HK-2 (cell line): ENCODE measurements at regions not wholly inside any gene's neighbourhood (a gene's known extent, or its start where the extent isn't known, plus 50 kb on each side); places are given as distances from the start of the nearest gene placed in this dataset.

Experiments
- DNase-seq: peaks from one replicate; pipeline ENCODE4 v3.0.0-alpha.2; 2018; ENCODE audit not compliant: unreplicated experiment

DNA sequence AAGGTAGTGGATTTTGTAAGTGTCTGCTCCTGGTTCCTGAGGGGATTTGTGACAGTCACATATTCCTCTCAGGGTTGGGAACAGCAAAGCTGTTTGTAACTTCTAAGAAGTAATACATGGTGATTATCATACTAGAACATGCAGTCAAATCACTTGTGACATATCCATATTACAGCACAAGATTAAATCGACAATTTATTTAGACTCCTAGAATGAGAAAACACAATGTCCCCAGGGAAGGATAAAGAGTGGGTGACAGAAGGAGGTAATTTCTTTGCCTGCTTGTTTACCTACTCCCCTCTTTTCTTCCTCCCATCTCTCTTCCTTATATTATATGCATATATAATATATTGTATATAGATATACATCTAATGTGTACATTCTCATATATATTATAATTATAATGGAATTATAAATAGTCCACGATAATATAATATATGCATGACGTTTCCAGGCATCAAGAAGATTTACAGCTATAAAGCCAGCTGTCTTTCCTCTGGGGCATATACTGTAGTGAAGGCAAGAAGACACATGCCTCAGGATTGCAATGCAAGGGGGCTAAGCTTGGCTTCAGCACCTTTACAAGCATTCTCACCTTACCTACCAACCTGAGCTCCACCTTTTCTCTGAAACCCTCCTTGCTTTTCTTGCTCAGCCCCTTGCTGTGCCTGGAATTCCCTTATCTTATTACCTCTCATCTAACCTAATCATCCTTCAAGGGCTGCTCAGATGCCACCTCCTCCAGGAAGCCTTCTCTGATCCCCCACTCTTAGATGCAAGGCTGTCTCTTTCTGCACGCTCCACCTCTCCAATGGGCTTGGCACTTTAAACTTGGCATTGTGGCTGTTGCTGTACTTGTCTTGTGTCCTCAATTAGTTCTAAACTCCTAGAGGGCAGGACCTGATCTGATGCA, 73.1 kb upstream of the PIAS1 start:
- no peak for DNase-seq

DNA sequence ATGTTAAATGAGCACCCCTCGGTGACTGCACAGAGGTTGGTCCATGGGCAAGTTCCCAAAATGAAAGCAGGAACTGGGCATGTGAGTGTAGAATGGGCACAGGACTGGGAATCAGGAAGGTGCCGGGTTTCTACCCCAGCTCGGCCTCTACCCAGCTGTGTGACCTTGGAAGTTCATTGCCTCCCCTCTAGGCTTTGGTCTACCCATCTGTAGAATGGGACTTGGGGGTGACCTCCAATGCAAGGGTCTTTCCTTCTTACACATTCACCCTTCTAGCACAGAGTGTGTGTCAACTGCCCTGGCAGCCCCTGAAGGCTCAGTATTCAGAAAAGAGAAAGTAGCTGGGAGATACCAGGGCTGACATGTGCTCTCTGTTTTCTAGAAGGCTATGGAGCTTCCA, 72.3 kb upstream of the PIAS1 start:
- DNase-seq = no peak

- no peak for DNase-seq
Observed at GRCh38 chr15:67991706-67992105, 62.4 kb upstream of the PIAS1 start.

DNA sequence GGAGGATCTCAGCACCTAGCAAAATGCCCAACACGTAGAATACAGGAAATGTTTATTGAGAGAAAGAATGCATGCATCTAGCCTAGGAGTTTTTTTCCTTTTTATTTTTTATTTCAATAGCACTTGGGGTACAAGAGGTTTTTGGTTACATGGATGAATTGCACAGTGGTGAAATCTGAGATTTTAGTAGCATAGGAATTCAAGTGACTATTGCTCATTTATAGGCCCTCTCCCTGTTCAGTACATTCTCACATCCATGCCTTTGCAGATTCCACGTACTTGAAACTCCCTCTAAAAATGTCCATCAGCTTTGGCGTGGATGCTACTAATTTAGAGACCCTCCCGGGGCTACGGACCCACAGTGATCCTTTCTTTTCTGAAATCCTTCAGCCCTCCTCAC, 61.7 kb upstream of the PIAS1 start:
- DNase-seq = no peak

- no peak for DNase-seq
Observed at GRCh38 chr15:67992834-67993233, 61.3 kb upstream of the PIAS1 start.

DNA sequence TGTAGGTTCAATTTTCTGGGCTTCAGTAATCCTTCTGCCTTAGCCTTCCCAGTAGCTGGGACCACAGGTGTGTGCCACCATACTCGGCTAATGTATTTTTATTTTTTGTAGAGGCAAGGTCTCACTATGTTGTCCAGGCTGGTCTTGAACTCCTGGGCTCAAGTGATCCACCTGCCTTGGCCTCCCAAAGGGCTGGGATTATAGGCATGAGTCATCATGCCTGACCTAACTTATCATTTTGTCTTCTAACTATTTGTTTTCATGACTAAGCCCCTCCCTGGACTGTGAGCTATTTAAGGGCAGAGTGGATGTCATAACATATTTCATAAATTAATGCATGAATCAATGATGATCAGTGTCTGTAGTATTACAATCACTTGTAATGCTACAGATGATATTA, 56.1 kb upstream of the PIAS1 start:
- no peak for DNase-seq

DNA sequence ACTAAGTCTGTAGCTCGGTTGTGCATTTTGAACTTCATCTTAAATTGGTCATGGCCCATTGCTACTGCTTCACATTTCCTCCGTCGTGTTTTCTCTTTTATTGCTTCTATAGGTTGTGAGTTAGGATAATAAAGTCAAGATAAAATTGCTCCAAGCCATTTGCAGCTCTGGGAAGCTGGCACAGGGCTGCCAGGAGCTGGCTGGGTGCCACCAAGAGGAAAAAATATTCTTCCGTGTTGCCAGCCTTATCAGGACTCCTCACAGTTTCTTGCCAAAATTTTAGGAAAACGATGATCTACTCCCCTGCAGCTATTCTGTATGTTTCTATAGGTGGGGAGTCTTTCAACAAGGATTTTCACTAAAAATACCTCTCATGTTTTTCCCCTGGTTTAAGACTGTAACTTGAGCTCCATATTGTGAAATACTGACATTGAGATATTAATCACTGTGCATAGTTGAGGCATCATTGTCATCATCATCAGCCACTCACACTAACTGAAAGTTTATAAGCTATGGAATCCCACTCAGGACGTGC, 55.4 kb upstream of the PIAS1 start:
- DNase-seq = no peak

DNA sequence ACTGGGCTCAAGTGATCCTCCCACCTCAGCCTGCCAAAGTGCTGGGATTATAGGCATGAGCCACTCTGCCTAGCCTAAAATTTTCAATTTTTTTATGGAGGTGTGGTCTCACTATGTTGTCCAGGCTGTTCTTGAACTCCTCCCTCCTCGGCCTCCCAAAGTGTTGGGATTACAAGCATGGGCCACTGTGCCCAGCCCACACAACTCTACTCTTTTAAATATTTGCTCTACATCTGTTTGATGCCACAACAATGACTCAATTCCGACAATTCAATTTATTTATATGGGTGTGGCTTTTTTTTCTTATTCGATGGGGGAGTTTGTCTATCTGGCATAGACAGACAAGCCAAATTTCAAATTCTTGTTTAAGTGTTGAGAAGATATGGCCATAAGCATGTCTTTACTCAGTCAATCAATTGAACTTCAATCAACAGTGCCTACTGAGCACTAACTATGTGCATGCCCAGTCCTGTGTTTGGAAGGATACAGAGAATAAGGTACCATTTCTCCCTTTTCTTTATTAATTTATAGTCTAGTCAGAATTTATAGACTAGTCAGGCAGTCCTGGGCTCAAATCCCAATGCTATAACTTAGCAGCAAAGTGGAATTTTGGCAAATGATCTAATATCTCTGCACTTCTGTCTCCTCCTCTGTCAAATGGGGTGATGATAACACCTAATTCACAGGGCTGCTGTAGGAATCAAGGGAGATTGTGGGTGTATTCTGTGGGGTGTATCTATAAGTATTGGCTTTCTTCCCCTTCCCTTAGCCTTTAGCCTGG, 54.6 kb upstream of the PIAS1 start:
- no peak for DNase-seq

DNA sequence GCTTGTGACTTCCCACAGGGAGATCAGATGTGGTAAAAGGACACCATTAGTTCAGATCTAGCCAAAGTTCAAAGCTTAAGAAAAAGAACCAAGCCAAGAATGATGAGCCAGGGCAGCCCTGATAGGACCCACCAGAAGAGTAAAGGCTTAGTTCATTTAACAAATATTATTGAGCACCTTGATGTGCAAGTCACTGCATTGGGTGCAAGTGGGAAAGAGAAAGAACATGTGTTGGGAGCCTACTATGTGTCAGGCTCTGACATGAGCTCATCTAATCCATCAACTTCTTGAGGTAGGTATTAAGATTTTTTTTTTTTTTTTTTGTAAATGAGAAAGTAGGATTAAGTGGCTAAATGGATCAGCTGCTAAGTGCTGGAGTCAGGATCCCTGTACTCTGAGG, 53.4 kb upstream of the PIAS1 start:
- DNase-seq = no peak

DNA sequence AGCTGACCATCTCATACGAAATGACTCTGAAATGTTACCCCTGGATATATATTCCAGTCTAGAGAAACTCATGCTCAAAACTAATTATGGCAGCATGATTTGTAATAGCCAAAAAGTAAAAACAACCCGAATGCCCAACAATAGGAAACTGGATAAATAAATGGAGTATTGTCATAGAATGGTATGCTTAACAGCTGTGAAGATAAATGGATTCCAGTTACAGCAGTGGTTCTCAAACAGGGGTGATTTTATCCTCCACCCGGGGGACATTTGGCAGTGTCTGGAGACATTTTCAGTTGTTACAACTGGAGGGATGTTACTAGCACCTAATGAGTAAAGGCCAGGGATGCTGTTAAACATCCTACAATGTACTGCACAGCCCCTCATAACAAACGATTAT, 52.3 kb upstream of the PIAS1 start:
- DNase-seq = no peak

DNA sequence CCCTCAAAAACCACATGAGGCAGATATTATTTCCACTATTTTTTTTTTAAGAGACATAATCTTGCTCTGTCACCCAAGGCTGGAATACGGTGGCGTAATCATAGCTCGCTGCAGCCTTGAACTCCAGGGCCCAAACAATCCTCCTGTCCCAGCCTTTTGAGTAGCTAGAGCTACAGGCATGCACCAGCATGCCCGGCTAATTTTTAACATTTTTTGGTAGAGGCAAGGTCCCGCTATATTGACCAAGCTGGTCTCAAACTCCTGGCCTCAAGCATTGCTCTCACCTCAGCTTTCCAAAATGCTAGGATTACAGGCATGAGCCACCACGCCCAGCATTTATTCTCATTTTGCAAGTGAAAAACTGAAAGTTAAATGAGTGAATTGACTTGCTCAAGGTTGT, 50.8 kb upstream of the PIAS1 start:
- DNase-seq = no peak
